ENCODE measurements at regions not wholly inside any gene's neighbourhood (a gene's known extent, or its start where the extent isn't known, plus 50 kb on each side); places are given as distances from the start of the nearest gene placed in this dataset.

GRCh38 chr3:125645616-125646015 is 50.3 kb upstream of the OSBPL11 start:
- no peaks in the 10 kb centered on the region for H3K9me2 ChIP-seq (replicated peaks; ENCODE audit: control insufficient read depth, low read length)
- H3K36me3 ChIP-seq (ENCODE audit: control insufficient read depth, low read length) = no peaks in the 10 kb centered on the region
- no peaks in the 10 kb centered on the region for H3K4me1 ChIP-seq (ENCODE audit: control insufficient read depth, low read length)
- TF ChIP-seq CTCF (IDR thresholded peaks at IDR 0.05; ENCODE audit: low read depth, low read length, poor library complexity, severe bottlenecking) = no peak
- TF ChIP-seq EZH2phosphoT487 (IDR thresholded peaks at IDR 0.05; ENCODE audit: borderline replicate concordance, low read length) = no peak
- no peaks in the 10 kb centered on the region for H3K9me3 ChIP-seq (ENCODE audit: control insufficient read depth, insufficient read depth, low read length)
- H3K27me3 ChIP-seq (ENCODE audit: control insufficient read depth, low read length) = no peaks in the 10 kb centered on the region
- no peaks in the 10 kb centered on the region for H3K79me2 ChIP-seq (ENCODE audit: control insufficient read depth, low read length)
- H3K4me2 ChIP-seq (ENCODE audit: low read length) = no peak overlapping the region
- no peaks in the 10 kb centered on the region for H3F3A ChIP-seq (ENCODE audit: control insufficient read depth, insufficient read depth)
- no peak overlapping the region for H3K27ac ChIP-seq (ENCODE audit: low read depth, low read length)
- H3K4me3 ChIP-seq (ENCODE audit: low read length) = no peak overlapping the region
- H4K20me1 ChIP-seq (ENCODE audit: control insufficient read depth, insufficient read depth, low read depth, low read length) = no peaks in the 10 kb centered on the region

- no peaks in the 10 kb centered on the region for H3K36me3 ChIP-seq (ENCODE audit: control insufficient read depth, low read length)
- no peaks in the 10 kb centered on the region for H3K9me3 ChIP-seq (ENCODE audit: control insufficient read depth, insufficient read depth, low read length)
- no peak overlapping the region for H3K27ac ChIP-seq (ENCODE audit: low read depth, low read length)
- H3K4me1 ChIP-seq (ENCODE audit: control insufficient read depth, low read length) = no peaks in the 10 kb centered on the region
- no peaks in the 10 kb centered on the region for H3F3A ChIP-seq (ENCODE audit: control insufficient read depth, insufficient read depth)
- H3K9me2 ChIP-seq (replicated peaks; ENCODE audit: control insufficient read depth, low read length) = no peaks in the 10 kb centered on the region
- H3K4me3 ChIP-seq (ENCODE audit: low read length) = no peak overlapping the region
- no peaks in the 10 kb centered on the region for H3K79me2 ChIP-seq (ENCODE audit: control insufficient read depth, low read length)
- no peaks in the 10 kb centered on the region for H4K20me1 ChIP-seq (ENCODE audit: control insufficient read depth, insufficient read depth, low read depth, low read length)
- H3K4me2 ChIP-seq (ENCODE audit: low read length) = no peak overlapping the region
- TF ChIP-seq EZH2phosphoT487 (IDR thresholded peaks at IDR 0.05; ENCODE audit: borderline replicate concordance, low read length) = no peak
- no peak for TF ChIP-seq CTCF (IDR thresholded peaks at IDR 0.05; ENCODE audit: low read depth, low read length, poor library complexity, severe bottlenecking)
- H3K27me3 ChIP-seq (ENCODE audit: control insufficient read depth, low read length) = no peaks in the 10 kb centered on the region
Observed at GRCh38 chr3:125646581-125646980, 51.3 kb upstream of the OSBPL11 start.

- H3K79me2 ChIP-seq (ENCODE audit: control insufficient read depth, low read length) = no peaks in the 10 kb centered on the region
- H3K4me3 ChIP-seq (ENCODE audit: low read length) = no peak overlapping the region
- H4K20me1 ChIP-seq (ENCODE audit: control insufficient read depth, insufficient read depth, low read depth, low read length) = no peaks in the 10 kb centered on the region
- no peak overlapping the region for H3K4me2 ChIP-seq (ENCODE audit: low read length)
- no peaks in the 10 kb centered on the region for H3F3A ChIP-seq (ENCODE audit: control insufficient read depth, insufficient read depth)
- no peaks in the 10 kb centered on the region for H3K9me3 ChIP-seq (ENCODE audit: control insufficient read depth, insufficient read depth, low read length)
- TF ChIP-seq EZH2phosphoT487 (IDR thresholded peaks at IDR 0.05; ENCODE audit: borderline replicate concordance, low read length) (no peak), CTCF (IDR thresholded peaks at IDR 0.05; ENCODE audit: low read depth, low read length, poor library complexity, severe bottlenecking) (no peak)
- no peaks in the 10 kb centered on the region for H3K4me1 ChIP-seq (ENCODE audit: control insufficient read depth, low read length)
- no peaks in the 10 kb centered on the region for H3K27me3 ChIP-seq (ENCODE audit: control insufficient read depth, low read length)
- H3K36me3 ChIP-seq (ENCODE audit: control insufficient read depth, low read length) = no peaks in the 10 kb centered on the region
- H3K9me2 ChIP-seq (replicated peaks; ENCODE audit: control insufficient read depth, low read length) = no peaks in the 10 kb centered on the region
- H3K27ac ChIP-seq (ENCODE audit: low read depth, low read length) = no peak overlapping the region
Observed at GRCh38 chr3:125647318-125648014, 52.2 kb upstream of the OSBPL11 start.
